CD14-positive monocyte (primary cell): ENCODE measurements at regions not wholly inside any gene's neighbourhood (a gene's known extent, or its start where the extent isn't known, plus 50 kb on each side); places are given as distances from the start of the nearest gene placed in this dataset.

Experiments
- DNase-seq, 3 donors: peaks; one replicate each; pipeline ENCODE4 v3.0.0-alpha.2; 2011 to 2022
- H2AFZ ChIP-seq: 2 replicates; pipeline ENCODE4 v1.6.0; 2012; ENCODE audit warnings: mild to moderate bottlenecking, low read depth, low read length, inconsistent platforms; ENCODE audit not compliant: insufficient read depth, poor library complexity, severe bottlenecking
- H3K27ac ChIP-seq, 2 donors: 1 replicate in 1 of 2; 2 replicates in 1 of 2; pipeline ENCODE4 v1.5.1; 2012 to 2013; ENCODE audit warnings: low read length in 2 of 2, control low read depth in 1 of 2, inconsistent platforms in 1 of 2, low read depth in 1 of 2, mild to moderate bottlenecking in 1 of 2
- H3K27me3 ChIP-seq, 2 donors: one replicate each; pipeline versions ENCODE4 v1.6.0 to v1.6.1; 2011 to 2013; ENCODE audit warnings: low read length in 2 of 2; ENCODE audit not compliant: control insufficient read depth in 2 of 2, insufficient read depth in 2 of 2
- H3K36me3 ChIP-seq, 2 donors: replicated peaks in 1 of 2; 1 replicate in 1 of 2; 2 replicates in 1 of 2; pipeline versions ENCODE4 v1.5.1 to v1.6.1; 2012 to 2013; ENCODE audit warnings: low read length in 2 of 2, control low read depth in 1 of 2, inconsistent platforms in 1 of 2, mild to moderate bottlenecking in 1 of 2; ENCODE audit not compliant: insufficient read depth in 2 of 2, control insufficient read depth in 1 of 2
- H3K4me1 ChIP-seq, 2 donors: 1 replicate in 1 of 2; 2 replicates in 1 of 2; pipeline versions ENCODE4 v1.5.1 to v1.6.1; 2012 to 2013; ENCODE audit warnings: low read length in 2 of 2, control low read depth in 1 of 2, inconsistent platforms in 1 of 2, mild to moderate bottlenecking in 1 of 2, moderate library complexity in 1 of 2; ENCODE audit not compliant: insufficient read depth in 2 of 2, control insufficient read depth in 1 of 2
- H3K4me2 ChIP-seq: replicated peaks from 2 replicates; pipeline ENCODE3; 2012; ENCODE audit warnings: low read length, moderate library complexity, mild to moderate bottlenecking; ENCODE audit not compliant: poor library complexity, severe bottlenecking; ENCODE audit errors: extremely low read depth
- H3K4me3 ChIP-seq, 3 experiments: fragments of 200-600 bp in 1 of 3; sonication (generic) in 1 of 3; replicated peaks in 1 of 3; 1 replicate in 2 of 3; 2 replicates in 1 of 3; pipeline ENCODE4 v1.5.1; 2011 to 2013; ENCODE audit warnings: low read length in 3 of 3, mild to moderate bottlenecking in 3 of 3, control low read depth in 2 of 3, low read depth in 2 of 3, inconsistent platforms in 1 of 3, moderate library complexity in 1 of 3
- H3K79me2 ChIP-seq: 2 replicates; pipeline ENCODE4 v1.6.0; 2012; ENCODE audit warnings: mild to moderate bottlenecking, control low read depth, inconsistent platforms, low read length, moderate library complexity; ENCODE audit not compliant: insufficient read depth
- H3K9ac ChIP-seq: 2 replicates; pipeline ENCODE4 v1.6.0; 2017; ENCODE audit warnings: low read length, mild to moderate bottlenecking; ENCODE audit not compliant: insufficient read depth, poor library complexity, severe bottlenecking
- H3K9me3 ChIP-seq, 2 donors: replicated peaks in 1 of 2; 1 replicate in 1 of 2; 2 replicates in 1 of 2; pipeline versions ENCODE4 v1.5.1 to v1.6.1; 2012 to 2013; ENCODE audit warnings: low read length in 2 of 2, control low read depth in 1 of 2; ENCODE audit not compliant: control insufficient read depth in 1 of 2, insufficient read depth in 1 of 2
- H4K20me1 ChIP-seq: 2 replicates; pipeline ENCODE4 v1.6.0; 2012; ENCODE audit warnings: mild to moderate bottlenecking, low read length, control low read depth, moderate library complexity; ENCODE audit not compliant: insufficient read depth
- H3K27ac Mint-ChIP-seq, 7 donors: one replicate each; pipeline ENCODE4 v1.8.0; 2020; ENCODE audit warnings: mild to moderate bottlenecking in 7 of 7, mixed read lengths in 7 of 7, moderate library complexity in 6 of 7, inconsistent platforms in 2 of 7
- H3K27me3 Mint-ChIP-seq, 3 donors: one replicate each; pipeline ENCODE4 v1.8.0; 2021 to 2022; ENCODE audit warnings: low read depth in 3 of 3, mild to moderate bottlenecking in 3 of 3, mixed read lengths in 3 of 3, moderate library complexity in 3 of 3, inconsistent platforms in 1 of 3
- H3K36me3 Mint-ChIP-seq, 2 donors: one replicate each; pipeline ENCODE4 v1.8.0; 2020; ENCODE audit warnings: mixed read lengths in 2 of 2, inconsistent platforms in 1 of 2, mild to moderate bottlenecking in 1 of 2
- H3K4me1 Mint-ChIP-seq: one replicate; pipeline ENCODE4 v1.8.0; 2020; ENCODE audit warnings: mild to moderate bottlenecking, mixed read lengths
- H3K4me3 Mint-ChIP-seq, 2 donors: one replicate each; pipeline ENCODE4 v1.8.0; 2020; ENCODE audit warnings: mild to moderate bottlenecking in 2 of 2, mixed read lengths in 2 of 2, moderate library complexity in 1 of 2
- H3K9me3 Mint-ChIP-seq, 7 donors: one replicate each; pipeline ENCODE4 v1.8.0; 2020 to 2022; ENCODE audit warnings: mixed read lengths in 7 of 7, mild to moderate bottlenecking in 6 of 7, moderate library complexity in 6 of 7, inconsistent platforms in 2 of 7
- WGBS: methylation state at CpG from one replicate; pipeline ENCODE4 v1.1.5; 2013; ENCODE audit warnings: missing lambda C conversion rate; ENCODE audit not compliant: insufficient coverage; 5-methylcytosine and 5-hydroxymethylcytosine counted together
- intact Hi-C, 2 donors: fragments of 100-400 bp; cut with micrococcal nuclease; formaldehyde crosslinking; loops; one replicate each; pipeline versions ENCODE4 v1.15.0 to v1.15.1; 2023
- TF ChIP-seq, protein P1 (sequence below): fragments of 200-600 bp; IDR thresholded peaks from one replicate; pipeline ENCODE4 v1.8.0; 2022; ENCODE audit warnings: antibody characterized with exemption, mild to moderate bottlenecking

DNA sequence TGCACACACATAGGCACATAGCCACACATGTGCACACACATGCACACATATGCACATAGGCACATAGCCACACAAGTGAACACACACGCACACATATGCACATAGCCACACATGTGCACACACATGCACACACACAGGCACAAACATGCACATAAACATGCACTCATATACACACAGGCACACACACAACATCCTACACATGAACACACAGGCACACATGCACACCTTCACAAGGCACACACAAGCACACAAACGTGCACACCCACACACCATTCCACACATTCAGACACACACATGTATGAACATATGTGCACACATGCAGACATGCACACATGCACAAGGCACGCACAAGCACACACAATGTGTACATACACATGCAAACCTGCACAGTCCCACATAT, 484.7 kb downstream of the IRX1 start:
- H3K4me1 ChIP-seq, result no peaks in the 10 kb centered on the region
- no peak overlapping the region for H3K9ac ChIP-seq
- no peak overlapping the region for H3K4me3 Mint-ChIP-seq
- no peak overlapping the region for H3K27ac Mint-ChIP-seq
- no peaks in the 10 kb centered on the region for H3K79me2 ChIP-seq
- H3K27me3 Mint-ChIP-seq, result peaks cover 2 to 4% (median 2%) of the 10 kb centered on the region in 3 donors
- no peak for DNase-seq
- no peaks in the 10 kb centered on the region for H3K36me3 ChIP-seq
- no peak overlapping the region for H3K27ac ChIP-seq
- H3K4me3 ChIP-seq, result no peak overlapping the region
- H3K36me3 Mint-ChIP-seq, result no peaks in the 10 kb centered on the region
- no peak overlapping the region for H2AFZ ChIP-seq
- intact Hi-C loops, result no loop called here
- TF ChIP-seq, protein P1, sequence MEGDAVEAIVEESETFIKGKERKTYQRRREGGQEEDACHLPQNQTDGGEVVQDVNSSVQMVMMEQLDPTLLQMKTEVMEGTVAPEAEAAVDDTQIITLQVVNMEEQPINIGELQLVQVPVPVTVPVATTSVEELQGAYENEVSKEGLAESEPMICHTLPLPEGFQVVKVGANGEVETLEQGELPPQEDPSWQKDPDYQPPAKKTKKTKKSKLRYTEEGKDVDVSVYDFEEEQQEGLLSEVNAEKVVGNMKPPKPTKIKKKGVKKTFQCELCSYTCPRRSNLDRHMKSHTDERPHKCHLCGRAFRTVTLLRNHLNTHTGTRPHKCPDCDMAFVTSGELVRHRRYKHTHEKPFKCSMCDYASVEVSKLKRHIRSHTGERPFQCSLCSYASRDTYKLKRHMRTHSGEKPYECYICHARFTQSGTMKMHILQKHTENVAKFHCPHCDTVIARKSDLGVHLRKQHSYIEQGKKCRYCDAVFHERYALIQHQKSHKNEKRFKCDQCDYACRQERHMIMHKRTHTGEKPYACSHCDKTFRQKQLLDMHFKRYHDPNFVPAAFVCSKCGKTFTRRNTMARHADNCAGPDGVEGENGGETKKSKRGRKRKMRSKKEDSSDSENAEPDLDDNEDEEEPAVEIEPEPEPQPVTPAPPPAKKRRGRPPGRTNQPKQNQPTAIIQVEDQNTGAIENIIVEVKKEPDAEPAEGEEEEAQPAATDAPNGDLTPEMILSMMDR, result no peak
- no peaks in the 10 kb centered on the region for H3K27me3 ChIP-seq
- WGBS, result 88% methylated on average over 3 of the region's 3 CpGs
- peaks cover 6 to 21% (median 11%) of the 10 kb centered on the region in 7 donors for H3K9me3 Mint-ChIP-seq
- peaks cover 14 to 18% of the 10 kb centered on the region in 2 donors for H3K9me3 ChIP-seq
- H3K4me1 Mint-ChIP-seq, result no peaks in the 10 kb centered on the region
- no peak overlapping the region for H3K4me2 ChIP-seq
- no peaks in the 10 kb centered on the region for H4K20me1 ChIP-seq

DNA sequence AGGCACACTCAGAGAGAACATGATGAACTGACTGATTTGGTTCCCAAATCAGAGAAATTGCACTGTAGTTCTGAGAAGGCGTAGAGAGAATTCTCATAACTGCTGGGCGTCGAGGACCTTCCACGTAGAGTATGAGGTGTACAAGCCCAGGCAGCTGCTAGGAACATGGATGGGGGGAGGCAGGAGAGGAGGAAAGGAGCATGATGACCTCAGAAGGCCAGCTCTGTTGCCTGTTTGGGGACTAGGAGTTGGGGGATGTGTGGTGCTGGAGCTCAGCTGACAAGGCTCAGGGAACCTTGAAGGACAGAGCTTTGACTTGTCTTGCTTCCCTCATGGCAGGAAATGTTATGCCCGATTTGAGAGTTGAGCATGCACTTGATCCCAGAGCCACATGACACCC, 485.4 kb downstream of the IRX1 start:
- Histone ChIP-seq H2AFZ (no peak overlapping the region), H3K36me3 (no peaks in the 10 kb centered on the region), H3K9ac (no peak overlapping the region), H3K4me1 (no peaks in the 10 kb centered on the region), H3K27me3 (no peaks in the 10 kb centered on the region), H3K4me3 (no peak overlapping the region), H3K79me2 (no peaks in the 10 kb centered on the region), H3K4me2 (no peak overlapping the region), H3K27ac (no peak overlapping the region), H4K20me1 (no peaks in the 10 kb centered on the region), H3K9me3 (peaks cover 14 to 20% of the 10 kb centered on the region in 2 donors)
- TF ChIP-seq, protein P1, result no peak
- no peak overlapping the region for H3K27ac Mint-ChIP-seq
- H3K36me3 Mint-ChIP-seq, result no peaks in the 10 kb centered on the region
- DNase-seq, result no peak
- intact Hi-C loops, result no loop called here
- WGBS, result 87% methylated on average over 5 of the region's 5 CpGs
- peaks cover 2% of the 10 kb centered on the region in 3 donors for H3K27me3 Mint-ChIP-seq
- no peak overlapping the region for H3K4me3 Mint-ChIP-seq
- no peaks in the 10 kb centered on the region for H3K4me1 Mint-ChIP-seq
- peaks cover 6 to 21% (median 11%) of the 10 kb centered on the region in 7 donors for H3K9me3 Mint-ChIP-seq
